GM12891 (cell line): ENCODE measurements at regions not wholly inside any gene's neighbourhood (a gene's known extent, or its start where the extent isn't known, plus 50 kb on each side); places are given as distances from the start of the nearest gene placed in this dataset.

Experiments used
- POLR2A ChIP-seq: IDR thresholded peaks from 2 replicates; pipeline ENCODE4 v1.6.1; 2011; ENCODE audit warnings: low read depth, low read length, control low read depth
- POLR2AphosphoS5 ChIP-seq: IDR thresholded peaks from 2 replicates; pipeline ENCODE4 v1.6.1; 2011; ENCODE audit warnings: low read depth, low read length, control low read depth
- SPI1 ChIP-seq: IDR thresholded peaks from 2 replicates; pipeline ENCODE4 v1.6.1; 2011; ENCODE audit warnings: low read depth, low read length, control low read depth
- TAF1 ChIP-seq: IDR thresholded peaks from 2 replicates; pipeline ENCODE4 v1.6.1; 2011; ENCODE audit warnings: low read depth, low read length, control low read depth

DNA sequence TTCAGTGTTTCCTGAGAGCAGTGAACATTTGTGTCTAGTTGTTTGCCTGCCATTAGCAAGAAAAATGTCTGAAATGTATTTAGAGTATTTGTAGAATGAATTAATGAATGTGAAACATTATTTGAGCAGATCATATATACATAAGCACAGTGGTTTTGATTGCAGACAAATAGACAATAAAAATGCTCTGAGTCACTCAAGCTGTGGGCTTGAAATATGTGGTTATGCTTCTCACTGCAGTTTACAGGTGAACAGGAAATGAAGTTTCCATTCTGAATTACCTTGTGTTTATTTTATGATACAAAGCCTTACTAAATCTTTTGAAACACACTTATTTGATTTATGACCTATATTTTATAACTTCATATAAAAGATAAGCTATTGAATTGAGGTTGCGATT is 827.7 kb downstream of the TMTC2 start:
- no peak for TF ChIP-seq POLR2AphosphoS5
- no peak for TF ChIP-seq POLR2A
- no peak for TF ChIP-seq TAF1
- no peak for TF ChIP-seq SPI1
